Large intestine (tissue), 3 donors: ENCODE measurements at regions not wholly inside any gene's neighbourhood (a gene's known extent, or its start where the extent isn't known, plus 50 kb on each side); places are given as distances from the start of the nearest gene placed in this dataset.

Source experiments
- DNase-seq, 2 donors: peaks; one replicate each; pipeline versions ENCODE4 v3.0.0 to v3.0.0-alpha.2; 2013
- H3K27ac ChIP-seq: one replicate; pipeline ENCODE4 v1.5.1; 2013; ENCODE audit warnings: low read length
- H3K27me3 ChIP-seq: 2 replicates; pipeline ENCODE4 v1.6.1; 2013; ENCODE audit warnings: low read length; ENCODE audit not compliant: control insufficient read depth, insufficient read depth
- H3K36me3 ChIP-seq: 2 replicates; pipeline ENCODE4 v1.6.1; 2013; ENCODE audit warnings: low read length; ENCODE audit not compliant: control insufficient read depth, insufficient read depth
- H3K4me1 ChIP-seq: one replicate; pipeline ENCODE4 v1.6.1; 2013; ENCODE audit warnings: low read length; ENCODE audit not compliant: control insufficient read depth, insufficient read depth
- H3K4me3 ChIP-seq: one replicate; pipeline ENCODE4 v1.5.1; 2013; ENCODE audit warnings: low read length
- H3K9me3 ChIP-seq: one replicate; pipeline ENCODE4 v1.6.1; 2013; ENCODE audit warnings: mild to moderate bottlenecking, low read depth, low read length, moderate library complexity; ENCODE audit not compliant: control insufficient read depth
- WGBS: methylation state at CpG from one replicate; pipeline ENCODE4 v1.1.5; 2013; ENCODE audit warnings: low lambda C conversion rate; ENCODE audit not compliant: insufficient coverage; 5-methylcytosine and 5-hydroxymethylcytosine counted together

DNA sequence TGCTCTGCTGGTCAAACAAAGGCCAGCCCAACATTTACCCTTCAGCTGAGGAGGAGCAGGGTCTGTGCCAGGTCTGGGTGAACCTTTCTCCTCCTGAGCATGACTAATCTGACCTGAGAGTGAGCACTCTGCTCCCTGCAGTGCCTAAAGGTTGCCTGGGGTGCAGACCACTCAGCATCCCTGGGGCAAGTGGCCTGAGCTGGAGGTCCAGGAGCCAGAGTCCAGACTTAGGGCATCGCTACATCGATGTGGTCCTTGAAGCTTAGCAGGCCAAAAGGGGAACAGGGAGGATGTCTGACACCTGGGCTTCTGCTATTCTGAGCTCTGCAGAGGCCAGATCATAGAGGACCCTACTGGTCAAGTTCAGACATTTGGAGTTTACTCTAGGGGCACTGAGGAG is 119.1 kb downstream of the FAM43A start:
- DNase-seq, result no peak
- Histone ChIP-seq H3K9me3 (no peaks in the 10 kb centered on the region), H3K36me3 (no peaks in the 10 kb centered on the region), H3K27me3 (peaks cover 6% of the 10 kb centered on the region), H3K4me3 (no peak overlapping the region), H3K4me1 (no peaks in the 10 kb centered on the region), H3K27ac (no peak overlapping the region)
- no CpG with 5 or more reads among the region's 2 CpGs for WGBS

DNA sequence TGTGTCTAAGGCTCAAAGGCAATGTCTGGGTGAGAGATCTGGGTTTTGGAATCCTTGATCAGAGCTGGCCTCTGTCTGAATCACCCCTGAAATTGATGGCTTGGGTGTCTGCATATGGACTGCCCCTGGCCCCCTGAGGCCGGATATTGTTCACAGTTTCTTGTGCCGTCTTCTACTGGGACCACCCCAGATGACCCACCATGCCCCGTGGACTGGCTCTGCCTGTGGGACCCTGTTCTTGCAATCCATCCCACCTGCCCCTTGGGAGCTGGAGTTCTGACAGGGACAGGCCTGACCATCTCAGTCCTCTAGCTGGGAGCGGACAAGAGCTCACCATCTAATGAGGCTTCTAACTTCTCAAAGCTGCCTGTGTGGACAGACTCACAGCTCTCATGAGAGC is 119.9 kb downstream of the FAM43A start:
- DNase-seq, result no peak
- Histone ChIP-seq H3K36me3 (no peaks in the 10 kb centered on the region), H3K27ac (no peak overlapping the region), H3K9me3 (no peaks in the 10 kb centered on the region), H3K4me3 (no peak overlapping the region), H3K27me3 (peaks cover 6% of the 10 kb centered on the region), H3K4me1 (no peaks in the 10 kb centered on the region)
- no CpG with 5 or more reads among the region's 4 CpGs for WGBS

DNA sequence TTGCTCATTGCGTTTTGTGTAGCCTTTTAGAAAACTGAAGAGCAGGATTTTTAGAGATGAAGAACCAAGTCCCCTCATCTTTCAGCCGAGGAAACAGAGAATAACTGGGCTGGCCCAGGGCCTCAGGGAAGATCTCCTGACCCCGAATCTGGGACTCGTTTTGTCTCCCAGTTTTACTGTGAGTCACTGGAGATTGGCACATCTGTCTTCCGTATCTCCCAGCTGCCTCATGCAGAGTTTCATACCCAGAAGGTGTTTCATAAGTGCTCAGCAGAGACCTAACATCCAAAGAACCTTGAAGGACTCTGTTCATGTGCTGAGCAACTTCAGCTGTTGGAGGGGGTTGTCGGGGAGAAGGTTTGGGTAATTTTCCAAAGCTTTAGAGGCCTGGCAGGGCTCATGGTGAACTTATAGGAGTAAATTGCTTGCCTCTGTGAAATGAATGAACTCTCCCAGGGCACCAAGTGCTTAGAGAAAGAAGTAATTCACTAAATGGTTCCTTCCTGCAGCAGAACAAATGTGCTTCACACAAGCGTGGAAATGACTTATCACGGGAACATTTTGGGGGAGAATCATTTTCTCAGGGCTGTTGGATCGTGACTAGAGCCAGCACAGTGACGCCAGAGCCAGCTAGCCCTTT is 121.4 kb downstream of the FAM43A start:
- no peak for DNase-seq
- WGBS, result no CpG with 5 or more reads among the region's 10 CpGs

DNA sequence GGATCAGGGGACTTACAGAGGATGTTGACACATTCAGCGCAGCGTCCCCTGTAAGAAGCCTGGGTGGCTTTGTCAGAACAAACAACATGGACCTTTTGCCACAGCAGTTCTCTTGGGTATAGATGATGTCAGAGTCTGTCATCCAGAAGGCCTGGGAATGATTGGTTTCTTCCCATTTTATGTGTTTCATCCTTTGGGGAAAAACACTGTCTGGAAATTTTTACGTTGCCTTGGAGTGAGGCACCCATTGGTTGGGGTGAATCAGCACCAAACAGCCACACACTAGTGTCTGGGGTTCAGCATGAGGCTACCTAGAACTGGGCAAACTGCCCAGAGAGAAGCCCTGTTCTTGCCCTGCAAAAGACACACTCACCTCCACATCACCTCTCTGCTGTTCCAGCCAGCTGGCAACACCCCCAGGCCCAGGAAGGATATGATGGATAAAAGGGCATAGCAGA is 123.0 kb downstream of the FAM43A start:
- Histone ChIP-seq H3K4me3 (no peak overlapping the region), H3K27ac (no peak overlapping the region), H3K9me3 (no peaks in the 10 kb centered on the region), H3K27me3 (peaks cover 3% of the 10 kb centered on the region), H3K4me1 (no peaks in the 10 kb centered on the region), H3K36me3 (no peaks in the 10 kb centered on the region)
- 50% methylated on average over 2 of the region's 3 CpGs for WGBS
- DNase-seq, result no peak

More for the DNA sequence above, 121.4 kb downstream of the FAM43A start:
- H3K27ac ChIP-seq, result no peak overlapping the region
- H3K27me3 ChIP-seq, result peaks cover 3% of the 10 kb centered on the region
- H3K36me3 ChIP-seq, result no peaks in the 10 kb centered on the region
- H3K4me3 ChIP-seq, result no peak overlapping the region
- H3K4me1 ChIP-seq, result no peaks in the 10 kb centered on the region
- no peaks in the 10 kb centered on the region for H3K9me3 ChIP-seq

DNA sequence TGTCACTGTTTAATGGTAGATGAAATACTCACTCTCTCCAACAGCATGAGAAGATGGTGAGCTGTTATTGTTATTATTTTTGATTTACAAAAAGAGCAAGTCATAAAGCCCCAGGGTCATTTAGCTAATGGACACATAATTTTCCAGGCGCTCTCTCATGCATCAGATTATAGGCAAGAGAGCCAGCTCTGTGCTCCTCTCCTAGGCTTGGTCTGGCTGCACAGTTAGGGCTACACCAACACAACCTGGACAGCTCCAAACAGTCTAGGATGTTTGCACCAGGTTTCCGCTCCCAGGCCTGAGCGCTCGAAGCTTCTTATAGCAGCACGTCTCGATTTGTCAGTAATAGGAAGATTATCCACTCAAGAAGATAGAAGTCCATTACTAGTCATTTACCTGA is 123.7 kb downstream of the FAM43A start:
- Histone ChIP-seq H3K9me3 (no peaks in the 10 kb centered on the region), H3K27me3 (no peaks in the 10 kb centered on the region), H3K4me1 (no peaks in the 10 kb centered on the region), H3K27ac (no peak overlapping the region), H3K4me3 (no peak overlapping the region), H3K36me3 (no peaks in the 10 kb centered on the region)
- no peak for DNase-seq
- WGBS, result no CpG with 5 or more reads among the region's 6 CpGs

DNA sequence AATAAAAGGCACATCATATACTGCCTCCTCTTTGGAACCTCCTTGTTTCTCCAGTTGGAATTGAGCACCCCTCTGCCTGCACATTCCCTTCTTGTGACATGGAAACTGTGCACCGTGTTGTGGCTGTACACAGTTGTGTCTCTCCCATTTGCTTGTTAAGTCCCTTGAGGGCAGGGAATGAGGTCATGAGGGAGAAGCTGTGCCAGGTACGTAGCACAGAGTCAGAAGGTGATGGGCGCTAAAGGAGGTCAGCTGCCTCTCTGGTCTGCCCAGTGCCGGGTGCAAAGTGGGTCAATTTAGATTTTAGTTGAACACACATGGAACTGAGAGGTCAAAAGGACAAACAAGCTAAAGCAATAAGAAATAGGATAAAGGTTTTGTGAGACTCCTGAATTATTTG is 124.4 kb downstream of the FAM43A start:
- H3K36me3 ChIP-seq, result no peaks in the 10 kb centered on the region
- DNase-seq, result no peak
- H3K27ac ChIP-seq, result no peak overlapping the region
- H3K4me3 ChIP-seq, result no peak overlapping the region
- 67% methylated on average over 1 of the region's 4 CpGs for WGBS
- H3K27me3 ChIP-seq, result no peaks in the 10 kb centered on the region
- no peaks in the 10 kb centered on the region for H3K4me1 ChIP-seq
- no peaks in the 10 kb centered on the region for H3K9me3 ChIP-seq

DNA sequence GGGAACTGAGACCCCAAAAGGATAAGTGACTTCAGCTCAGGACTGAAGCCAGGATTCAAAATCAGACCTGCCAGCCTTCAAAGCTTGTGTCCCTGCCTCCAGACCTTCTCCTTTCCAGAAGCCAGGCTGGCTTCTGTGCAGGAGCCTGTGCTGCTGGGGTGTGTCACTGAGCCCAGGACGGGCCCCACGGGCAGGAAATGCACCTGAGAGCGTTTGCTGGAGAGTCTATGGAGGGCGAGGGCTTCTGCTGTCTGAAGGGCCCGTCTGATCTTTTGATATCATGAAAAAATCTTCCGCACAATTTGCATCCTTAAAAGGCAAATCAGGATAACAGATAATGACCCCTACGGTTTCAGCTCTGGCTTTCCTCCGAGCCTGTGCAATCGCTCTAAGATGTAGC is 125.4 kb downstream of the FAM43A start:
- DNase-seq, result peak in 1 of 2 donors; percentile 30
- no peak overlapping the region for H3K4me3 ChIP-seq

DNA sequence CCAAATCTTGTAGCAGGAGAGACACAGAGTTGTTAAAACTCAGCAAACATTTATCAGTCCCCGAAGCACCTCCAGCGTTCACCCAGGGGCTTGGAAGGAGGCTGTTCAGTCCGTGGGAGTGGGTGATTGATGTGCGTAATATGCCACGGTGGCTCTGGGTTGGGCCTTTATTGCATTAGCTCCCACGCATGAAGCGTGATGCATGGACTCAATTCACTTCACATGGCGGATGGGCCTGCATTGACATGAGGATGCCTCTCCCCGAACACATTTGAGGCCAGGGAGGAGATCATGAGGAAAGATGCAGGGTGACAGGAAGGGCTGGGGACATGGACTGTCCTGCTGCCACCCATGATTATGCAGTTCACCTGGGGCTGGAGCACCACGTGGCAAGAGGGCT is 126.5 kb downstream of the FAM43A start:
- DNase-seq, result no peak
- H3K27me3 ChIP-seq, result no peaks in the 10 kb centered on the region
- H3K36me3 ChIP-seq, result no peaks in the 10 kb centered on the region
- no peak overlapping the region for H3K4me3 ChIP-seq
- no CpG with 5 or more reads among the region's 10 CpGs for WGBS
- H3K27ac ChIP-seq, result no peak overlapping the region
- no peaks in the 10 kb centered on the region for H3K4me1 ChIP-seq
- no peaks in the 10 kb centered on the region for H3K9me3 ChIP-seq

More for the DNA sequence above, 125.4 kb downstream of the FAM43A start:
- H3K4me1 ChIP-seq, result no peaks in the 10 kb centered on the region
- no CpG with 5 or more reads among the region's 9 CpGs for WGBS
- no peaks in the 10 kb centered on the region for H3K36me3 ChIP-seq
- H3K27me3 ChIP-seq, result no peaks in the 10 kb centered on the region
- H3K27ac ChIP-seq, result no peak overlapping the region
- no peaks in the 10 kb centered on the region for H3K9me3 ChIP-seq

DNA sequence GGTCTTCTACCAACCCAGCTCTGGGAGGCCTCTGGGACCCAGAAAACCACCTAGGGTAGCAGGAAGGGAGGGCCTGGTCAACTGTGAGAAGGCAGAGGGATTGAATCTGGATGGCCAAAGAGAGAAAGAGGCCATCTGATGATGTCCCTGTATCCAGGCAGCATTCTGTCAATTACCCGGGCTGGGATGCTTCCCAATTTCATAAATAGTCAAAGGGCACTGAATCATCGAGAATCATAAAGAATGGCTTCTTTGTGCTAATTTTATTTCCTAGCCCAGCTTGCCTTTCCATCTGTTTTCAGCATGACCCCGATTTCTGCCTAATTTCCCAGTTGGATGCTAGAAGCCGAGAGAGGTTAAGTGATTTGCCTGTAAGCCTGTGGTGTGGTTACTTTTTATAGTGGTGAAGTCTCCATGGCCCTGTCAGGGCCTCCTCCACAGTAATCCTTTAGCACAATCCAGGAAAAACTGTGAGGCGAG is 129.2 kb downstream of the FAM43A start:
- Histone ChIP-seq H3K4me3 (no peak overlapping the region), H3K4me1 (no peaks in the 10 kb centered on the region), H3K9me3 (no peaks in the 10 kb centered on the region), H3K27ac (no peak overlapping the region), H3K36me3 (no peaks in the 10 kb centered on the region), H3K27me3 (no peaks in the 10 kb centered on the region)
- 75% methylated on average over 2 of the region's 5 CpGs for WGBS
- DNase-seq, result no peak

DNA sequence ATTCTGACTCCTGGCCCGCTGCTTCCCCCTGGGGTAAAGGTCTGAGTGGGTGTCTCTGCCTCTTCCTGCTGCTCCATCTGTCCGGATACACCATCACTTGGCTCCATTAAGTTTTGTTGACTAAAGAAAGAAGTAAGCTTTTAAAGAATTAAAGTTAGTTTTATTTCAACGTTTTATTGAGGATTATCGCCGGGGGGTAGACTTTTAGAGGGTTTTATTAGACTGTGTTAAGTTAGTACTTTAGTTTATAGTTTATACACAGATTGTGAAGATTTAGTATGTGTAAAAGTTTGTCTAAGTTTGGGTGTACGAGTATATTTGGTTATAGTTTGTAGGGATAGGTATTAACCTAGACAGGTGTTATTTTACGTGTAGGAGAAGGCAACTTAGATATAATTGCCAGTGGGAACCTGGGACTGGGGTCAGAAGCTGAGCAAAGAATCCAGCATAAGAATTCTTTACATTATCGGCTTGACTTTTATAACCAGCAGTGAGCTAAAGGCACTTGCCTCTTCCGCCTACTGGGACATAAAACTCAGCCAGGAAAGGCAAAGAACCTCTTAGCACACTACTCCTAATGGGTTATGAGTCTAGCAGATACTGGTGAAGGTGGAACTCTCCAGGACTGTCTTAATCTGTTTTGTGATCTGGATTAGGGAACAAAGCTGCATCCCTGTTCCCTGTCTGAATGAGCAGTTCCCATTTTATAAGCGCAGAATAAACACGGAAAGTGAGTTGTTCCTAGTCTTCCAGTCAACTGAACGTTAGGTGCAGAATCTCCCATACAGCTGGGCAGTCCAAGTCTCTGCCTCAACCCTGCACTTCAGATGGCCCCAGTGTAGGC is 131.3 kb downstream of the FAM43A start:
- 89% methylated on average over 3 of the region's 12 CpGs for WGBS
- Histone ChIP-seq H3K36me3 (no peaks in the 10 kb centered on the region), H3K27me3 (no peaks in the 10 kb centered on the region), H3K4me3 (no peak overlapping the region), H3K27ac (no peak overlapping the region), H3K9me3 (no peaks in the 10 kb centered on the region), H3K4me1 (no peaks in the 10 kb centered on the region)
- no peak for DNase-seq
